GM19463 (cell line): ENCODE measurements at regions not wholly inside any gene's neighbourhood (a gene's known extent, or its start where the extent isn't known, plus 50 kb on each side); places are given as distances from the start of the nearest gene placed in this dataset.
"Not testable (repeated sequence)": the region's sequence is repeated elsewhere in the genome, so short reads cannot be mapped to it uniquely, and the experiment has no call there.

Source experiments
- ATAC-seq: cut with Tn5 transposase; IDR thresholded peaks from one replicate; pipeline ENCODE4 v1.9.1; 2021; ENCODE audit warnings: mild to moderate bottlenecking, moderate library complexity; ENCODE audit not compliant: unreplicated experiment

DNA sequence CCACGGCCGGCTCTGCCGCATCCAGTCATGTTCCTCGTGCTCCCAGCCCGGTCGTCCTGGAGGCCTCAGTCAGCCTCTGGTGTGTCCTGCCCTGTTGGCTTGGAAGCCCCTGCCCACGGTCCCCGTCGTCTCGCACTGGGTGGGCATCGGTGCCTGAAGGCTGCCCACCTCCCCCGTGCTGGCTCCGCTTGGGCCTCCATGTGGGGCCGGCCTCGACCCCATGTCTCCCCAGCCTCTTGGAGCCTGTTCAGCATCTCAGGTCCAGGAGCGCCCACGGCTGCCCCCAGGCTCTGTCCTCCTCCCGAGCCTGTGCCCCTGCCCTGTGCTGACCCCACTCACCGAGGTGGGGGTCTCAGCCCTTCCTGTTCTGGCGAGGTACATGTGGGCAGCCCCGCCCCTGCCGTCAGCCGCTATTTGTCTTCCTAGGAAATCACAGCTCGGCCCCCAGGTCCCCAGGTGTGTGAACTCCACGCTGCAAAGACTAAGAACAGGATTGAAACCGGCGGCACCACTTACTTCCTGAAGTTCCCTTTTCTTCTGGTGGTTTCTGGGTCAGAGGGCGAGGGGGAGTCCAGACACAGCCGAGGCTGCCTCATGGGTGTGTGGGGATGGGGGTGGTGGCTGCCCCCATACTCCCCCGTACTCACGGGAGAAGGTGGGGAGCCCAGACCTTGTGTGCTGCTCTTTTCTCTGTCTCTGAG, 221.3 kb downstream of the TMEM121 start:
- peak; percentile 69 for ATAC-seq

- ATAC-seq, result peak; percentile 65
Observed at GRCh38 chr14:105748204-105748578, 221.8 kb downstream of the TMEM121 start.

- not testable (repeated sequence) for ATAC-seq
Observed at GRCh38 chr14:105748710-105749109, 222.3 kb downstream of the TMEM121 start.

- not testable (repeated sequence) for ATAC-seq
Observed at GRCh38 chr14:105749870-105750541, 223.6 kb downstream of the TMEM121 start.

GRCh38 chr14:105751291-105751751, 224.9 kb downstream of the TMEM121 start:
- ATAC-seq, result not testable (repeated sequence)

- not testable (repeated sequence) for ATAC-seq
Observed at GRCh38 chr14:105752420-105752819, 226.0 kb downstream of the TMEM121 start.

GRCh38 chr14:105760691-105761344, 234.4 kb downstream of the TMEM121 start:
- ATAC-seq, result no peak

DNA sequence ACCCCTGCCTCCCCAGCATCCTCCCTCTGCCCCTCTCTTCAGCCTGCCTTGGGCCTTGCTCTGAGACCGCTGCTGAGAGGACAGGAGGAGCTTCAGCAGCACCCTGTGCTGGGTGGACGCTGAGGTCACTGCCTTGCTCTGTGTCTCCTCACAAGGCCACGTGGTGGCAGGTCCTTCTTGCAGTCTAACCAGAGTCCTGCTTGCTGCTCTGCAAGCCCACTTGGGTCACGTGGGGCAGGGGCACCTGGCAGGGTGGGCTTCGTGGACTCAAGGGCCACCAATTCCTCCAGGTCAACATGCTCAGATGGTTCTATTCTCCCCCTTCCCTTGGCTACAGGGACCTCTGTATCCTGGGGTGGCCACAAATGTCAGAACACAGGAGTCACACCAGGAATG, 235.0 kb downstream of the TMEM121 start:
- not testable (repeated sequence) for ATAC-seq

DNA sequence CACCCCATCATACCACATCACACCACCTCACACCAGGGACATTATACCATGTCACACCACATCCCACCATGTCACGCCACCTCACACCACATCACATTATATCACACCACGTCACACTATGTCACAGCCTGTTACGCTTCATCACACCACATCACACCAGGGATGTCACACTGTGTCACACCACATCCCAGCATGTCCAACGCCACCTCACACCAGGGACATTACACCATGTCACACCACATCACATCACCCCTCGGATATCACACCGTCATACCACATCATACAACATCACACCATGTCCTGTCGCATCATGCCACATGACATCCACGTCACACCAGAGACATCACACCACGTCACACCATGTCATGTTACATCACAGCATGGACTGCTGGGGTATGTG, 235.5 kb downstream of the TMEM121 start:
- no peak for ATAC-seq

- ATAC-seq, result not testable (repeated sequence)
Observed at GRCh38 chr14:105762262-105762661, 235.9 kb downstream of the TMEM121 start.

- ATAC-seq, result not testable (repeated sequence)
Observed at GRCh38 chr14:105764254-105764901, 238.0 kb downstream of the TMEM121 start.

GRCh38 chr14:105765072-105765825, 238.9 kb downstream of the TMEM121 start:
- not testable (repeated sequence) for ATAC-seq

- ATAC-seq, result no peak
Observed at GRCh38 chr14:105765893-105766614, 239.7 kb downstream of the TMEM121 start.

DNA sequence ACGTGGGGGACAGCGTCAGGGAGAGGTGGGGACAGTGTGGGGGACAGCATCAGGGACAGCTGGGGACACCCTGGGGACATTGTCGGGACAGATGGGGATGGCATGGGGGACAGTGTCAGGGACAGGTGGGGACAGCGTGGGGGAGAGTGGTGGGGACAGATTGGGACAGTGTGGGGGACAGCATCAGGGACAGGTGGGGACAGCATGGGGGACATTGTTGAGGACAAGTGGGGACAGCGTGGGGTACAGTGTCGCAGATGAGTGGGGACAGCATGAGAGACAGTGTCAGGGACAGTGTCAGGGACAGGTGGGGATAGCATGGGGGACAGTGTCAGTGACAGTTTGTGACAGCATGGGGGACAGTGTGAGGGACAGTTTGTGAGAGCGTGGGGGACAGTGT, 240.9 kb downstream of the TMEM121 start:
- ATAC-seq, result no peak

DNA sequence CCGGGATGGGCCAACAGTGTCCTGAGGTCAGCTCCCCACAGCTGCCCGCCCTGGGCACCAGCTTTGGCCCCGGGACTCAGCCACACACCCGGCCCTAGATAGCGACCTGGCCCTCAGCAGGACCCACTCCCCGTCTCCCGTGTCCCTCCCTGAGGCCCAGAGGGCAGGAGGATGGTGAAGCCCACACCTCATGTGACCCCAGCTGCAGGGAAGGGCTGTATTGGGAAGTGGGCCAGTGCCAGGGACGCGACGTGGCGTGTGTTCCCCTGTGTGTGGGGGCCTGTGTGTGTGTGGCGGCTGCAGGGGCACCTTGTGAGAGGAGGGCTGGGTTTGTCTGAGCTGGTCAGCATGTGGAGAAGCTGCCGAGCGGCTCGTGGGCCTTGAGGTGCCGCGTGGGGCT, 241.7 kb downstream of the TMEM121 start:
- ATAC-seq, result not testable (repeated sequence)

DNA sequence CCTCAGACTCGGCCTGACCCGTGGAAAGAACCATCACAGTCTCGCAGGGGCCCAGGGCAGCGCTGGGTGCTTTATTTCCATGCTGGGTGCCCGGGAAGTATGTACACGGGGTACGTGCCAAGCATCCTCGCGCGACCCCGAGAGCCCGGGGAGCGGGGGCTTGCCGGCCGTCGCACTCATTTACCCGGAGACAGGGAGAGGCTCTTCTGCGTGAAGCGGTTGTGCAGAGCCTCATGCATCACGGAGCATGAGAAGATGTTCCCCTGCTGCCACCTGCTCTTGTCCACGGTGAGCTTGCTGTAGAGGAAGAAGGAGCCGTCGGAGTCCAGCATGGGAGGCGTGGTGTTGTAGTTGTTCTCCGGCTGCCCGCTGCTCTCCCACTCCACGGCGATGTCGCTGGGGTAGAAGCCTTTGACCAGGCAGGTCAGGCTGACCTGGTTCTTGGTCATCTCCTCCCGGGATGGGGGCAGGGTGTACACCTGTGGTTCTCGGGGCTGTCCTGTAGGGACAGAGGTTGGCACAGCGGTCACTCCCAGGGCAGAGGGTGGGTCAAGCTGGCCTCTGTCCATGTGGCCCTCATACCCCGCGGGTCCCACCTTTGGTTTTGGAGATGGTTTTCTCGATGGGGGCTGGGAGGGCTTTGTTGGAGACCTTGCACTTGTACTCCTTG, 242.8 kb downstream of the TMEM121 start:
- not testable (repeated sequence) for ATAC-seq

- ATAC-seq, result not testable (repeated sequence)
Observed at GRCh38 chr14:105770619-105771216, 244.3 kb downstream of the TMEM121 start.

GRCh38 chr14:105771261-105772226, 245.2 kb downstream of the TMEM121 start:
- not testable (repeated sequence) for ATAC-seq
